ENCODE measurements at regions not wholly inside any gene's neighbourhood (a gene's known extent, or its start where the extent isn't known, plus 50 kb on each side); places are given as distances from the start of the nearest gene placed in this dataset.
"Not testable (repeated sequence)": the region's sequence is repeated elsewhere in the genome, so short reads cannot be mapped to it uniquely, and the experiment has no call there.

DNA sequence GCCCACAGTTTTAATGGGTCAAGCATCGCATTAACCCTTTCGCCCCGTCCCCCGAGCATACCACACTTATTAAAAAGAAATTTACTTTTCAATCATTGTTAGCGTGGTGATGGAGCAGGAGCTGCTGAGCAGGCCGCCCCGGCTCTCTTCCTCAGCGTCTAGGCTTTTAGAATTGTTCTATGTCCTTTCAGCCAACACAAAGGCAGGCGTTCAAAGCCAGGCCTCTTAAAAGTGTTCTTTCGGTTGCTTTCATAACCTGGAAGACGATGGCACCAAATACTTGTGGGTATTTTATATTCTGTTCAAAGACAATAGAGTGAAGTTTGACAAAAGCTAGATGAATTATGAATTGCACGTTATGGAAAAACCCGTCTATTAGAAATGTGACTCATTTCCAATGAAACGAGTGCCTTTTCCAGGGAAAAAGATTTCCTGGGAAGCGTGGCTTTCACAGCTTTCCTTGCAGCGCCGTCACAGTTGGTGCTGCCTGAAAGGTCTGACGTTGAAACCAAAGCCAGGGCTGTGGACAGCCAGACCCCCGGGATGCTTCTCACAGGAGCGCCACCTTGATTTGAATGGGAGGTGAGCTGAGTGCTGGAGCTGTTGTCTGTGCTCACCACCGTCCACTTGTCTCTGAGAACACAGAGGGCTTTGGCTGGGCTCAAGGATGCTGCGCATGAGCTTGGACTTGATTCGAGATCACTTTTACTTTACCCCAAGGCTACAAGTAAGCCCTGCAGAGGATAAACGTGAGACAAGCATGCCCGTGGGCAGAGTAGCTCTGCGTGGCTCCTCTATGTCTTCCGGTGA, 78.8 kb downstream of the SOX1 start:
- DNase-seq, result no peak

GRCh38 chr13:112150352-112150751, 83.4 kb downstream of the SOX1 start:
- DNase-seq, result no peak

GRCh38 chr13:112152846-112153245, 85.9 kb downstream of the SOX1 start:
- DNase-seq, result no peak

GRCh38 chr13:112153364-112153763, 86.4 kb downstream of the SOX1 start:
- no peak for DNase-seq

DNA sequence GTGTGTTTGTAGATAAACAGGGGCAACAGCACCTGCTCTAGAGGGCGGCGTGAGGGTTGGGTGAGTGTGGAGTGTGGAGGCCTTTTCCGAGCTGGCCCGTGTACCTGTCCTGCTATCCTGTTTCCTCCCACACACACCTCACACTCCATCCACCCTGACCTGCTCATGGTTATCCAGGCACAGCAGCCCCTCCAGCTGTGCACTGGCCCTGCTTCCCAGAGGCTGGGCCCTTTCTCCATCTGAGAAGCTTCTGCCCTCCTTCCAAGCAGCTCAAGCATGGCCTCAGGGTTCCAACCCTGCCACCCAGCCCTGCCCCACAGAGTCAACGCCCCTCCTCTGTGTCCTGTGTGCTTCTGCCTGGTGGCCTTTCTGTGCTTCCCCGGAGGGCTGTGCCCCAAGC, 86.9 kb downstream of the SOX1 start:
- DNase-seq, result no peak

DNA sequence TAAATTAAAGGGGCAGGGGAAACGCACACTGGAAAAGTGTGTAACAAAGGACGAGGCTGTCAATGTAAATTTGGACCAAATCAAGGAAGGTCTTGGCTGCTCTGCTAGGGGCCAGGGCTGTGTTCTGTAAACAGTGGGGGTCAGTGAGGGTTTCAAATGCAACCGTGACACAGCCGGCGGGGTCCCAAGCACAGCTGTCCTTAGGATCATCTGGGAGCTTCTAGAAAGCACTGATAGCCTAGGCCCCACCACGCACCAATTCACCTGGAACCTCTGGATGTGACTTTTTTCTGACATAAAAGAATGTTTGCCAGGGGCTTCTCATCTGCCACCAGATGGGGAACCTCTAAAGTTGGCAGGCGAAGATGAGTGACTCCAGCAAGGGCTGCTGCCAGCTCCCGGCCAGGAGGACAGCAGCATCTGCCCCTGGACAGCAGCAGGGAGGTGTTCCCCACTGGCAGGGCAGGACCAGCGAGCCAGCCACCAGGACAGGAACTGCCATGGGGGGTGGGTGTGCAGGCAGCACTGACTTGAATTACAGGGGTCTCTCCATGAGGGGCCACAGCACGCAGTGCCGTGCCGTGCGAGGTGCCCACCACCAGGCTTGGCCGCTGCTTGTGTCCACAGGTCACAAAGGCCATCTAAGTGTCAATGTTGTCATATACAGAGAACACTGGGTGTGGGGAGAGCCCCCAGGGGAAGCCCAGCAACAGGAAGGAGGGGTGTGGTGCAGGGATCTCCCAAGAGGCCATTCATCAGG, 87.5 kb downstream of the SOX1 start:
- DNase-seq, result no peak

GRCh38 chr13:112158961-112159360, 92.0 kb downstream of the SOX1 start:
- DNase-seq, result no peak

- DNase-seq, result no peak
These were observed 92.9 kb downstream of the SOX1 start for GRCh38 chr13:112159575-112160547.

GRCh38 chr13:112160558-112160957, 93.6 kb downstream of the SOX1 start:
- DNase-seq, result no peak

DNA sequence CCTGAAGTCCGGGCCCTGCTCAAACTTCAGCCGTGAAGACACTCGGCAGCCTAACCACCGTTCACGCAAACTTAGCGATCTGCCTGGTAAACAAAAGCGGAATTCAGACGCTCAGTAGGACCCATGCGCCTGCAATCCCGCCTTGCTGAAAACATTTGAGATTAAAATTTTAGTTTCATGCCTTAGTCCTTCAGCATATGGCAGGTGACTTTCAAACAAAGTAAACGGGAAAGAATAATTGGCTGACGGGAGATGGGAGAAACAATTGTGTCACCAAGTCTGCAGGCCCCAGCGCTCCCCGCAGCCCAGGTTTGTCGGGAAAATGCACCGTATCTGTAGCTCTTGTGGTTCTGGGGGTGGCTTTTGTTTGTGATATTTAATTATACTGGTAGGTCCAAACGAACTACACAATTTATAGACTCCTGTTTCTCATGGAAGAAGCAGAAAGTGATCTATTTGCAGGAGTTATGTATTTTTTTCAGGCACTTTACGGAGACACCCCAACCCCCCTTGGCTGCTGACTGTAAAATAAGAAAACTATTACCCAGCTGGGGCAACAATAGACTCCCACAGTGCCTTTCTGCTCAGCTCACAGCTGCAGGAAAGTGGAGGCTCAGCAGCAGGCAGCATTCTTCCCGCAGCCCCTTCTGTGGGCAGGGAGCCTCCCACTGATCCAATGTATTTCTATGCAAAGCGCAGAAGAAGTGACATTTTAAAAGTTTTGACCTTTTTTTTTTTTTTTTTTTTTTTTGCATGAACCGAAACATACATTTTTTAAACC, 94.8 kb downstream of the SOX1 start:
- no peak for DNase-seq

GRCh38 chr13:112163691-112164660, 97.0 kb downstream of the SOX1 start:
- DNase-seq, result not testable (repeated sequence)

DNA sequence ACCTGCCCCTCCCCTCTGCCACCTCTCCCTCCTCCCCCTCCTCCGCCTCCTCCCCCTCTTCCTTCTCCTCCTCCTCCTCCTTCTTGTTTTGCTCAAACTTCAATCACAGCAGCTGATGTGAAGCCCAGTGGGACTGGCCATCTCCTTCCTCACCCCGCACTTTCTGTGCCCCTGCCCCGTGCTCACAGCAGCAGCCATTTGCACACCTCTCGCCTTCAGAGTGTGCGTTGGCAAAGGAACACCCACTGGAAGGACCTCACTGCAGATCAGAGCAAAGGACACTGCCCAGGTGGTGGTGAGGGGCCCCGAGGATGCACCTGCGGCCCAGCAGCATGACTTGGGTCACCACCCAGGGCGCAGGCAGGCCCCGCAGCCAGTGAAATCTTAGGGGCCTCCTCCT, 98.8 kb downstream of the SOX1 start:
- no peak for DNase-seq

DNA sequence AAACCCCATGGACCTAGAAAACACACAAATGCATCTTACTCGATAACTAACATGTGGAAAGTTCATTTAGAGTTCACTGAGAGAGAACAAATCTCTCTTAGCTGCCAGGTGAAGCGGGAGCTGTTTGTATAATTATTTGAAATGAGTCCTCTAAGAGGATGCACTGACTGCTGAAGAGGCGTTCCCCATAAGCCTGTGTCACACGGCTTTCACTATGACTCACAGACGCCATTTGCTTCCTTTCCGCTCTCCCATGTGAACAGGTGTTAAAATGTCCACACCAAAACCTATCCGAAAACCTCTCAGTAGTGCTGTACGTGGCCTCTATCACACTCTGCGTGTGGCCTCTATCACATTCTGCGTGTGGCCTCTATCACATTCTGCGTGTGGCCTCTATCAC, 101.8 kb downstream of the SOX1 start:
- no peak for DNase-seq

- no peak for DNase-seq
These were observed 103.2 kb downstream of the SOX1 start for GRCh38 chr13:112169941-112170822.

GRCh38 chr13:112170823-112171569, 104.0 kb downstream of the SOX1 start:
- DNase-seq, result no peak

GRCh38 chr13:112171570-112171965, 104.6 kb downstream of the SOX1 start:
- DNase-seq, result no peak

GRCh38 chr13:112172017-112172416, 105.1 kb downstream of the SOX1 start:
- no peak for DNase-seq

GRCh38 chr13:112172641-112173251, 105.8 kb downstream of the SOX1 start:
- no peak for DNase-seq

Measured in renal pelvis (tissue), 1 donor.